DND-41 (cell line): ENCODE measurements at regions not wholly inside any gene's neighbourhood (a gene's known extent, or its start where the extent isn't known, plus 50 kb on each side); places are given as distances from the start of the nearest gene placed in this dataset.

ENCODE experiments used
- ATAC-seq: fragments of 200-7000 bp; cut with Tn5 transposase; 3 replicates; pipeline ENCODE4 v1.9.1; 2021; ENCODE audit warnings: low read depth; ENCODE audit not compliant: insufficient read depth
- DNase-seq: peaks from one replicate; pipeline ENCODE4 v3.0.0-alpha.2; 2020
- H2AFZ ChIP-seq: 2 replicates; pipeline ENCODE4 v1.6.0; 2012; ENCODE audit warnings: low read depth, low read length
- H3K27ac ChIP-seq: 2 replicates; pipeline ENCODE4 v1.5.1; 2012; ENCODE audit warnings: low read length, inconsistent platforms
- H3K27me3 ChIP-seq: fragments of 200-600 bp; sonication (generic); 2 replicates; pipeline ENCODE4 v1.6.0; 2012; ENCODE audit warnings: low read length, mild to moderate bottlenecking, inconsistent platforms; ENCODE audit not compliant: insufficient read depth, poor library complexity
- H3K36me3 ChIP-seq: 2 replicates; pipeline ENCODE4 v1.5.1; 2012; ENCODE audit warnings: low read length, inconsistent platforms; ENCODE audit not compliant: insufficient read depth
- H3K4me1 ChIP-seq: 2 replicates; pipeline ENCODE4 v1.5.1; 2012; ENCODE audit warnings: mild to moderate bottlenecking, low read length; ENCODE audit not compliant: insufficient read depth
- H3K4me2 ChIP-seq: 2 replicates; pipeline ENCODE4 v1.6.0; 2012; ENCODE audit warnings: mild to moderate bottlenecking, moderate library complexity, low read length, inconsistent platforms; ENCODE audit not compliant: insufficient read depth
- H3K4me3 ChIP-seq, 2 experiments: fragments of 200-600 bp in 1 of 2; shearing (Covaris generic) in 1 of 2; 2 replicates each; pipeline ENCODE4 v1.5.1; 2012 to 2016; ENCODE audit warnings: inconsistent platforms in 2 of 2, low read length in 2 of 2, mild to moderate bottlenecking in 2 of 2, low read depth in 1 of 2, moderate library complexity in 1 of 2
- H3K79me2 ChIP-seq: 2 replicates; pipeline ENCODE4 v1.6.0; 2012; ENCODE audit warnings: low read length, inconsistent platforms; ENCODE audit not compliant: insufficient read depth
- H3K9ac ChIP-seq: 2 replicates; pipeline ENCODE4 v1.6.0; 2012; ENCODE audit warnings: low read depth, mild to moderate bottlenecking, inconsistent platforms, low read length, moderate library complexity
- H3K9me3 ChIP-seq: 2 replicates; pipeline ENCODE4 v1.5.1; 2012; ENCODE audit warnings: low read length, moderate library complexity, mild to moderate bottlenecking, inconsistent platforms; ENCODE audit not compliant: insufficient read depth, severe bottlenecking
- H4K20me1 ChIP-seq: 2 replicates; pipeline ENCODE4 v1.6.0; 2012; ENCODE audit warnings: low read length; ENCODE audit not compliant: insufficient read depth
- EZH2 ChIP-seq: IDR thresholded peaks from 3 replicates; pipeline ENCODE4 v1.6.1; 2012; ENCODE audit warnings: borderline replicate concordance, low read depth, mild to moderate bottlenecking, moderate library complexity, low read length, inconsistent platforms; ENCODE audit not compliant: severe bottlenecking
- TF ChIP-seq, protein P1 (sequence below): IDR thresholded peaks from 2 replicates; pipeline ENCODE4 v1.5.1; 2012; ENCODE audit warnings: borderline replicate concordance, low read length, moderate library complexity, mild to moderate bottlenecking; ENCODE audit not compliant: poor library complexity, severe bottlenecking; ENCODE audit errors: extremely low read depth

- ATAC-seq: no peak
Observed at GRCh38 chr20:10167040-10167439, 51.6 kb upstream of the SNAP25 start.

GRCh38 chr20:10167594-10167993 lies 51.0 kb upstream of the SNAP25 start:
- TF ChIP-seq EZH2: no peak
- TF ChIP-seq, protein P1, sequence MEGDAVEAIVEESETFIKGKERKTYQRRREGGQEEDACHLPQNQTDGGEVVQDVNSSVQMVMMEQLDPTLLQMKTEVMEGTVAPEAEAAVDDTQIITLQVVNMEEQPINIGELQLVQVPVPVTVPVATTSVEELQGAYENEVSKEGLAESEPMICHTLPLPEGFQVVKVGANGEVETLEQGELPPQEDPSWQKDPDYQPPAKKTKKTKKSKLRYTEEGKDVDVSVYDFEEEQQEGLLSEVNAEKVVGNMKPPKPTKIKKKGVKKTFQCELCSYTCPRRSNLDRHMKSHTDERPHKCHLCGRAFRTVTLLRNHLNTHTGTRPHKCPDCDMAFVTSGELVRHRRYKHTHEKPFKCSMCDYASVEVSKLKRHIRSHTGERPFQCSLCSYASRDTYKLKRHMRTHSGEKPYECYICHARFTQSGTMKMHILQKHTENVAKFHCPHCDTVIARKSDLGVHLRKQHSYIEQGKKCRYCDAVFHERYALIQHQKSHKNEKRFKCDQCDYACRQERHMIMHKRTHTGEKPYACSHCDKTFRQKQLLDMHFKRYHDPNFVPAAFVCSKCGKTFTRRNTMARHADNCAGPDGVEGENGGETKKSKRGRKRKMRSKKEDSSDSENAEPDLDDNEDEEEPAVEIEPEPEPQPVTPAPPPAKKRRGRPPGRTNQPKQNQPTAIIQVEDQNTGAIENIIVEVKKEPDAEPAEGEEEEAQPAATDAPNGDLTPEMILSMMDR: no peak
- H3K79me2 ChIP-seq: no peaks in the 10 kb centered on the region
- no peak overlapping the region for H3K9ac ChIP-seq
- ATAC-seq (no peak), DNase-seq (no peak)
- no peaks in the 10 kb centered on the region for H3K9me3 ChIP-seq
- no peaks in the 10 kb centered on the region for H3K4me1 ChIP-seq
- no peak overlapping the region for H3K4me2 ChIP-seq
- no peak overlapping the region for H3K27ac ChIP-seq
- H2AFZ ChIP-seq: no peak overlapping the region
- H3K4me3 ChIP-seq: no peak overlapping the region
- H3K27me3 ChIP-seq: no peaks in the 10 kb centered on the region
- no peaks in the 10 kb centered on the region for H3K36me3 ChIP-seq
- H4K20me1 ChIP-seq: no peaks in the 10 kb centered on the region

More at GRCh38 chr20:10167040-10167439, 51.6 kb upstream of the SNAP25 start:
- Histone ChIP-seq H3K36me3 (no peaks in the 10 kb centered on the region), H3K27ac (no peak overlapping the region), H3K4me3 (no peak overlapping the region), H3K9ac (no peak overlapping the region), H2AFZ (no peak overlapping the region), H3K27me3 (no peaks in the 10 kb centered on the region), H4K20me1 (no peaks in the 10 kb centered on the region), H3K9me3 (no peaks in the 10 kb centered on the region), H3K4me2 (no peak overlapping the region), H3K79me2 (no peaks in the 10 kb centered on the region), H3K4me1 (no peaks in the 10 kb centered on the region)
- no peak for DNase-seq
- TF ChIP-seq, protein P1: no peak
- no peak for TF ChIP-seq EZH2
